ENCODE measurements at regions not wholly inside any gene's neighbourhood (a gene's known extent, or its start where the extent isn't known, plus 50 kb on each side); places are given as distances from the start of the nearest gene placed in this dataset.
"Not testable (repeated sequence)": the region's sequence is repeated elsewhere in the genome, so short reads cannot be mapped to it uniquely, and the experiment has no call there.

- TF ChIP-seq ZNF175 (tag by site-specific recombination; IDR thresholded peaks at IDR 0.05) (no peak), ZNF2 (tag by site-specific recombination; IDR thresholded peaks at IDR 0.05) (no peak), ZNF561 (tag by site-specific recombination; IDR thresholded peaks at IDR 0.05; ENCODE audit: borderline replicate concordance) (no peak), ZNF624 (tag by site-specific recombination; IDR thresholded peaks at IDR 0.05) (no peak), ZNF202 (tag by site-specific recombination; IDR thresholded peaks at IDR 0.05; ENCODE audit: borderline replicate concordance) (no peak), ZBTB10 (tag by site-specific recombination; IDR thresholded peaks at IDR 0.05) (no peak), ZNF133 (tag by site-specific recombination; IDR thresholded peaks at IDR 0.05) (no peak), EGR2 (tag by site-specific recombination; IDR thresholded peaks at IDR 0.05; ENCODE audit: low read depth) (no peak), TRIM28 (IDR thresholded peaks at IDR 0.05; ENCODE audit: borderline replicate concordance, low read length) (no peak), ZNF132 (tag by site-specific recombination; IDR thresholded peaks at IDR 0.05; ENCODE audit: borderline replicate concordance) (no peak)
Observed at GRCh38 chr22:23453277-23453676, 126.8 kb downstream of the IGLL1 start (continued).

- no peaks in the 10 kb centered on the region for H3K9me3 ChIP-seq (ENCODE audit: control insufficient read depth, insufficient read depth, low read depth, low read length)
- H3K36me3 ChIP-seq (ENCODE audit: control insufficient read depth in 2 of 2, insufficient read depth in 1 of 2, low read length in 2 of 2) = no peaks in the 10 kb centered on the region
- TF ChIP-seq ZNF341 (tag by site-specific recombination; IDR thresholded peaks at IDR 0.05; ENCODE audit: low read depth) (no peak), ZNF521 (tag by site-specific recombination; IDR thresholded peaks at IDR 0.05) (no peak), ZNF239 (tag by site-specific recombination; IDR thresholded peaks at IDR 0.05) (no peak), ZNF335 (tag by site-specific recombination; conservative IDR thresholded peaks at IDR 0.05) (no peak), ZNF785 (tag by site-specific recombination; IDR thresholded peaks at IDR 0.05) (no peak), ZNF24 (tag by site-specific recombination; IDR thresholded peaks at IDR 0.05) (no peak), ZNF10 (tag by site-specific recombination; IDR thresholded peaks at IDR 0.05) (no peak), ZNF112 (tag by site-specific recombination; IDR thresholded peaks at IDR 0.05) (no peak)
- TF ChIP-seq, protein P1, sequence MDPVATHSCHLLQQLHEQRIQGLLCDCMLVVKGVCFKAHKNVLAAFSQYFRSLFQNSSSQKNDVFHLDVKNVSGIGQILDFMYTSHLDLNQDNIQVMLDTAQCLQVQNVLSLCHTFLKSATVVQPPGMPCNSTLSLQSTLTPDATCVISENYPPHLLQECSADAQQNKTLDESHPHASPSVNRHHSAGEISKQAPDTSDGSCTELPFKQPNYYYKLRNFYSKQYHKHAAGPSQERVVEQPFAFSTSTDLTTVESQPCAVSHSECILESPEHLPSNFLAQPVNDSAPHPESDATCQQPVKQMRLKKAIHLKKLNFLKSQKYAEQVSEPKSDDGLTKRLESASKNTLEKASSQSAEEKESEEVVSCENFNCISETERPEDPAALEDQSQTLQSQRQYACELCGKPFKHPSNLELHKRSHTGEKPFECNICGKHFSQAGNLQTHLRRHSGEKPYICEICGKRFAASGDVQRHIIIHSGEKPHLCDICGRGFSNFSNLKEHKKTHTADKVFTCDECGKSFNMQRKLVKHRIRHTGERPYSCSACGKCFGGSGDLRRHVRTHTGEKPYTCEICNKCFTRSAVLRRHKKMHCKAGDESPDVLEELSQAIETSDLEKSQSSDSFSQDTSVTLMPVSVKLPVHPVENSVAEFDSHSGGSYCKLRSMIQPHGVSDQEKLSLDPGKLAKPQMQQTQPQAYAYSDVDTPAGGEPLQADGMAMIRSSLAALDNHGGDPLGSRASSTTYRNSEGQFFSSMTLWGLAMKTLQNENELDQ (tag by site-specific recombination; IDR thresholded peaks at IDR 0.05; ENCODE audit: low read depth) = no peak
- TF ChIP-seq, protein P2, sequence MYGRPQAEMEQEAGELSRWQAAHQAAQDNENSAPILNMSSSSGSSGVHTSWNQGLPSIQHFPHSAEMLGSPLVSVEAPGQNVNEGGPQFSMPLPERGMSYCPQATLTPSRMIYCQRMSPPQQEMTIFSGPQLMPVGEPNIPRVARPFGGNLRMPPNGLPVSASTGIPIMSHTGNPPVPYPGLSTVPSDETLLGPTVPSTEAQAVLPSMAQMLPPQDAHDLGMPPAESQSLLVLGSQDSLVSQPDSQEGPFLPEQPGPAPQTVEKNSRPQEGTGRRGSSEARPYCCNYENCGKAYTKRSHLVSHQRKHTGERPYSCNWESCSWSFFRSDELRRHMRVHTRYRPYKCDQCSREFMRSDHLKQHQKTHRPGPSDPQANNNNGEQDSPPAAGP (tag by site-specific recombination; IDR thresholded peaks at IDR 0.05) = no peak
- TF ChIP-seq, protein P3, sequence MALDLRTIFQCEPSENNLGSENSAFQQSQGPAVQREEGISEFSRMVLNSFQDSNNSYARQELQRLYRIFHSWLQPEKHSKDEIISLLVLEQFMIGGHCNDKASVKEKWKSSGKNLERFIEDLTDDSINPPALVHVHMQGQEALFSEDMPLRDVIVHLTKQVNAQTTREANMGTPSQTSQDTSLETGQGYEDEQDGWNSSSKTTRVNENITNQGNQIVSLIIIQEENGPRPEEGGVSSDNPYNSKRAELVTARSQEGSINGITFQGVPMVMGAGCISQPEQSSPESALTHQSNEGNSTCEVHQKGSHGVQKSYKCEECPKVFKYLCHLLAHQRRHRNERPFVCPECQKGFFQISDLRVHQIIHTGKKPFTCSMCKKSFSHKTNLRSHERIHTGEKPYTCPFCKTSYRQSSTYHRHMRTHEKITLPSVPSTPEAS (tag by site-specific recombination; IDR thresholded peaks at IDR 0.05) = no peak
- TF ChIP-seq, protein P4, sequence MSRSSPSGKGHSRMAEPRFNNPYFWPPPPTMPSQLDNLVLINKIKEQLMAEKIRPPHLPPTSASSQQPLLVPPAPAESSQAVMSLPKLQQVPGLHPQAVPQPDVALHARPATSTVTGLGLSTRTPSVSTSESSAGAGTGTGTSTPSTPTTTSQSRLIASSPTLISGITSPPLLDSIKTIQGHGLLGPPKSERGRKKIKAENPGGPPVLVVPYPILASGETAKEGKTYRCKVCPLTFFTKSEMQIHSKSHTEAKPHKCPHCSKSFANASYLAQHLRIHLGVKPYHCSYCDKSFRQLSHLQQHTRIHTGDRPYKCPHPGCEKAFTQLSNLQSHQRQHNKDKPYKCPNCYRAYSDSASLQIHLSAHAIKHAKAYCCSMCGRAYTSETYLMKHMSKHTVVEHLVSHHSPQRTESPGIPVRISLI (tag by site-specific recombination; IDR thresholded peaks at IDR 0.05) = no peak
- POLR2A ChIA-PET = no interaction called here
- no peak overlapping the region for H3K4me3 ChIP-seq (ENCODE audit: low read depth, low read length)
- no peak overlapping the region for H3K27ac ChIP-seq (ENCODE audit: extremely low read depth, low read depth, low read length)
- CTCF ChIA-PET = interaction anchor here (1.1 kb wide), 1 partner anchor 162 kb away, joined by 4 read pairs; no protein-coding TSS in a partner anchor
- no peaks in the 10 kb centered on the region for H3K4me1 ChIP-seq (ENCODE audit: control insufficient read depth, insufficient read depth, low read length)
Observed at GRCh38 chr22:23452231-23453010, 127.7 kb downstream of the IGLL1 start.

- H3K27ac ChIP-seq (ENCODE audit: extremely low read depth, low read depth, low read length); H3K4me3 ChIP-seq (ENCODE audit: low read depth, low read length); H3K4me1 ChIP-seq (ENCODE audit: control insufficient read depth, insufficient read depth, low read length); POLR2A ChIA-PET; H3K9me3 ChIP-seq (ENCODE audit: control insufficient read depth, insufficient read depth, low read depth, low read length); H3K36me3 ChIP-seq (ENCODE audit: control insufficient read depth in 2 of 2, insufficient read depth in 1 of 2, low read length in 2 of 2): not testable (repeated sequence)
- CTCF ChIA-PET = interaction anchor here (0.7 kb wide), 1 partner anchor 147 kb away, joined by 3 read pairs; no protein-coding TSS in a partner anchor
Observed at GRCh38 chr22:23451452-23452230, 128.4 kb downstream of the IGLL1 start.

Measured in HEK293 (cell line).